Esophagus muscularis mucosa (tissue), 3 donors: ENCODE measurements at regions not wholly inside any gene's neighbourhood (a gene's known extent, or its start where the extent isn't known, plus 50 kb on each side); places are given as distances from the start of the nearest gene placed in this dataset.
"Not testable (repeated sequence)": the region's sequence is repeated elsewhere in the genome, so short reads cannot be mapped to it uniquely, and the experiment has no call there.

Source experiments
- CTCF ChIP-seq, 3 experiments: fragments of 200-600 bp in 2 of 3; fragments of 450-650 bp in 1 of 3; sonication (generic) in 2 of 3; IDR thresholded peaks; one replicate each; pipeline ENCODE4 v1.5.1; 2017 to 2019; ENCODE audit warnings: antibody characterized with exemption in 3 of 3, mild to moderate bottlenecking in 2 of 3, moderate library complexity in 1 of 3
- EP300 ChIP-seq: sonication (generic); formaldehyde crosslinking; IDR thresholded peaks from one replicate; pipeline ENCODE4 v1.6.1; 2017; ENCODE audit warnings: antibody characterized with exemption

GRCh38 chr19:21651478-21651877, 115.9 kb downstream of the ZNF100 start:
- TF ChIP-seq CTCF (IDR thresholded peaks at IDR 0.05); EP300: not testable (repeated sequence)
